Epidermal melanocyte (primary cell): ENCODE measurements at regions not wholly inside any gene's neighbourhood (a gene's known extent, or its start where the extent isn't known, plus 50 kb on each side); places are given as distances from the start of the nearest gene placed in this dataset.

Experiments
- DNase-seq: peaks from one replicate; pipeline ENCODE4 v3.0.0; 2011; ENCODE audit warnings: low spot score; ENCODE audit not compliant: insufficient read length

GRCh38 chr12:124458992-124459851, 108.2 kb downstream of the NCOR2 start:
- no peak for DNase-seq

- no peak for DNase-seq
These were observed 109.0 kb downstream of the NCOR2 start for GRCh38 chr12:124458220-124458991.

GRCh38 chr12:124457287-124458219, 109.9 kb downstream of the NCOR2 start:
- DNase-seq, result peak; percentile 91

GRCh38 chr12:124456652-124457152, 110.7 kb downstream of the NCOR2 start:
- no peak for DNase-seq

- no peak for DNase-seq
These were observed 111.2 kb downstream of the NCOR2 start for GRCh38 chr12:124456133-124456651.

GRCh38 chr12:124455336-124455735, 112.1 kb downstream of the NCOR2 start:
- DNase-seq, result no peak

- DNase-seq, result peak; percentile 43
These were observed 112.7 kb downstream of the NCOR2 start for GRCh38 chr12:124454735-124455134.

GRCh38 chr12:124454352-124454725, 113.1 kb downstream of the NCOR2 start:
- no peak for DNase-seq

GRCh38 chr12:124453419-124454351, 113.7 kb downstream of the NCOR2 start:
- peak; percentile 54 for DNase-seq

GRCh38 chr12:124452576-124453331, 114.7 kb downstream of the NCOR2 start:
- no peak for DNase-seq

GRCh38 chr12:124451637-124452243, 115.7 kb downstream of the NCOR2 start:
- DNase-seq, result no peak

GRCh38 chr12:124451016-124451415, 116.4 kb downstream of the NCOR2 start:
- DNase-seq, result no peak

GRCh38 chr12:124450376-124450750, 117.0 kb downstream of the NCOR2 start:
- no peak for DNase-seq

- DNase-seq, result no peak
These were observed 117.6 kb downstream of the NCOR2 start for GRCh38 chr12:124449623-124450375.

GRCh38 chr12:124448955-124449622, 118.3 kb downstream of the NCOR2 start:
- no peak for DNase-seq

- DNase-seq, result no peak
These were observed 119.0 kb downstream of the NCOR2 start for GRCh38 chr12:124448241-124448954.

GRCh38 chr12:124446364-124446763, 121.0 kb downstream of the NCOR2 start:
- DNase-seq, result no peak
